Chondrocyte (in vitro differentiated cells): ENCODE measurements at regions not wholly inside any gene's neighbourhood (a gene's known extent, or its start where the extent isn't known, plus 50 kb on each side); places are given as distances from the start of the nearest gene placed in this dataset.

ENCODE experiments used
- DNase-seq: peaks from one replicate; pipeline ENCODE4 v3.0.0; 2021; ENCODE audit warnings: mixed read lengths, low spot score
- H3K27ac Mint-ChIP-seq: one replicate; pipeline ENCODE4 v1.8.0; 2021; ENCODE audit warnings: mild to moderate bottlenecking, moderate library complexity, mixed read lengths; ENCODE audit not compliant: unreplicated experiment
- H3K27me3 Mint-ChIP-seq: 2 replicates; pipeline ENCODE4 v1.8.0; 2021; ENCODE audit warnings: low read depth, mixed read lengths
- H3K36me3 Mint-ChIP-seq: 2 replicates; pipeline ENCODE4 v1.8.0; 2021; ENCODE audit warnings: low read depth, mixed read lengths
- H3K4me1 Mint-ChIP-seq: 2 replicates; pipeline ENCODE4 v1.8.0; 2021; ENCODE audit warnings: low read depth, mild to moderate bottlenecking, mixed read lengths
- H3K4me3 Mint-ChIP-seq: one replicate; pipeline ENCODE4 v1.8.0; 2021; ENCODE audit warnings: mild to moderate bottlenecking, moderate library complexity, mixed read lengths; ENCODE audit not compliant: unreplicated experiment
- H3K9me3 Mint-ChIP-seq: 2 replicates; pipeline ENCODE4 v1.8.0; 2021; ENCODE audit warnings: low read depth, mixed read lengths
- CTCF ChIP-seq: fragments of 200-600 bp; sonication (generic); IDR thresholded peaks from 2 replicates; pipeline ENCODE4 v1.5.0; 2021; ENCODE audit warnings: antibody characterized with exemption, mild to moderate bottlenecking, moderate library complexity

- no peaks in the 10 kb centered on the region for H3K9me3 Mint-ChIP-seq
- H3K27ac Mint-ChIP-seq: no peak overlapping the region
- TF ChIP-seq CTCF: peak; percentile 29
- no peak overlapping the region for H3K4me3 Mint-ChIP-seq
- no peak for DNase-seq
- H3K4me1 Mint-ChIP-seq: peaks cover 26% of the 10 kb centered on the region
- peaks cover 16% of the 10 kb centered on the region for H3K27me3 Mint-ChIP-seq
- no peaks in the 10 kb centered on the region for H3K36me3 Mint-ChIP-seq
Observed at GRCh38 chr2:103159018-103159417, 397.2 kb downstream of the TMEM182 start.

GRCh38 chr2:103161456-103162289 lies 399.8 kb downstream of the TMEM182 start:
- H3K36me3 Mint-ChIP-seq: no peaks in the 10 kb centered on the region
- H3K9me3 Mint-ChIP-seq: no peaks in the 10 kb centered on the region
- peak; percentile 96 for TF ChIP-seq CTCF
- H3K27ac Mint-ChIP-seq: peak overlapping the region; percentile 33
- H3K4me1 Mint-ChIP-seq: peaks cover 19% of the 10 kb centered on the region
- H3K27me3 Mint-ChIP-seq: peaks cover 14% of the 10 kb centered on the region
- no peak for DNase-seq
- no peak overlapping the region for H3K4me3 Mint-ChIP-seq

- Mint-ChIP-seq H3K27ac (no peak overlapping the region), H3K9me3 (no peaks in the 10 kb centered on the region), H3K4me1 (peaks cover 23% of the 10 kb centered on the region), H3K4me3 (no peak overlapping the region), H3K27me3 (peaks cover 3% of the 10 kb centered on the region), H3K36me3 (no peaks in the 10 kb centered on the region)
- DNase-seq: no peak
- TF ChIP-seq CTCF: no peak
Observed at GRCh38 chr2:103164748-103165147, 402.9 kb downstream of the TMEM182 start.

- Mint-ChIP-seq H3K9me3 (no peaks in the 10 kb centered on the region), H3K27ac (no peak overlapping the region), H3K27me3 (no peaks in the 10 kb centered on the region)
Observed at GRCh38 chr2:103165836-103166235, 404.0 kb downstream of the TMEM182 start.

More at GRCh38 chr2:103165836-103166235, 404.0 kb downstream of the TMEM182 start:
- DNase-seq: no peak
- H3K4me3 Mint-ChIP-seq: no peak overlapping the region
- peaks cover 22% of the 10 kb centered on the region for H3K4me1 Mint-ChIP-seq
- no peak for TF ChIP-seq CTCF
- no peaks in the 10 kb centered on the region for H3K36me3 Mint-ChIP-seq
